Testis (tissue), 2 donors: ENCODE measurements at regions not wholly inside any gene's neighbourhood (a gene's known extent, or its start where the extent isn't known, plus 50 kb on each side); places are given as distances from the start of the nearest gene placed in this dataset.

Experiments used
- POLR2A ChIP-seq: fragments of 450-650 bp; IDR thresholded peaks from one replicate; pipeline ENCODE4 v1.6.1; 2017; ENCODE audit warnings: antibody characterized with exemption, mild to moderate bottlenecking, moderate library complexity
- TF ChIP-seq, protein P1 (sequence below), 3 experiments: fragments of 450-650 bp in 2 of 3; fragments of 200-600 bp in 1 of 3; sonication (generic) in 1 of 3; IDR thresholded peaks; one replicate each; pipeline ENCODE4 v1.5.1; 2016 to 2019; ENCODE audit warnings: antibody characterized with exemption in 3 of 3, mild to moderate bottlenecking in 2 of 3, moderate library complexity in 1 of 3

DNA sequence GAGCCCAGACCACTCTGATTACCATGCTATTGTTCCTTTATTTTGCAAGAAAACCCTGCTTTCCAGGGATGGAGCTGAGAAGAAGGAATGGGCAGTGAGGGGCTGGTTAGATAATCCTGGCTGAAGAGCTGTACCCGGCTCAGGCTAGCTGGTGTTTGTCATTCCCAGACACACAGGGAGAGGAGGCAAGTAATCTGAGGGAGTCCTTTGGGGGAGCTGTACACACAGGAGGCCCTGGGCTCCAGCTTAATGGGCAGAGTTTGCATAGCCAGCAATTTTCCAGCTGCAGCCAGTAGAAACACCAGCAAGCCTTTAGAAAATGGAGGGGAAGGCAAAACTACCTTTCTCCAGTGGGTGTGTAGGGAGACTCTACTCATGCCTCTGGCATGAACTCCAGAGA is 259.3 kb downstream of the SOX11 start:
- TF ChIP-seq, protein P1, sequence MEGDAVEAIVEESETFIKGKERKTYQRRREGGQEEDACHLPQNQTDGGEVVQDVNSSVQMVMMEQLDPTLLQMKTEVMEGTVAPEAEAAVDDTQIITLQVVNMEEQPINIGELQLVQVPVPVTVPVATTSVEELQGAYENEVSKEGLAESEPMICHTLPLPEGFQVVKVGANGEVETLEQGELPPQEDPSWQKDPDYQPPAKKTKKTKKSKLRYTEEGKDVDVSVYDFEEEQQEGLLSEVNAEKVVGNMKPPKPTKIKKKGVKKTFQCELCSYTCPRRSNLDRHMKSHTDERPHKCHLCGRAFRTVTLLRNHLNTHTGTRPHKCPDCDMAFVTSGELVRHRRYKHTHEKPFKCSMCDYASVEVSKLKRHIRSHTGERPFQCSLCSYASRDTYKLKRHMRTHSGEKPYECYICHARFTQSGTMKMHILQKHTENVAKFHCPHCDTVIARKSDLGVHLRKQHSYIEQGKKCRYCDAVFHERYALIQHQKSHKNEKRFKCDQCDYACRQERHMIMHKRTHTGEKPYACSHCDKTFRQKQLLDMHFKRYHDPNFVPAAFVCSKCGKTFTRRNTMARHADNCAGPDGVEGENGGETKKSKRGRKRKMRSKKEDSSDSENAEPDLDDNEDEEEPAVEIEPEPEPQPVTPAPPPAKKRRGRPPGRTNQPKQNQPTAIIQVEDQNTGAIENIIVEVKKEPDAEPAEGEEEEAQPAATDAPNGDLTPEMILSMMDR (IDR thresholded peaks at IDR 0.05), result no peak
- no peak for TF ChIP-seq POLR2A
